ENCODE measurements at regions not wholly inside any gene's neighbourhood (a gene's known extent, or its start where the extent isn't known, plus 50 kb on each side); places are given as distances from the start of the nearest gene placed in this dataset.

DNA sequence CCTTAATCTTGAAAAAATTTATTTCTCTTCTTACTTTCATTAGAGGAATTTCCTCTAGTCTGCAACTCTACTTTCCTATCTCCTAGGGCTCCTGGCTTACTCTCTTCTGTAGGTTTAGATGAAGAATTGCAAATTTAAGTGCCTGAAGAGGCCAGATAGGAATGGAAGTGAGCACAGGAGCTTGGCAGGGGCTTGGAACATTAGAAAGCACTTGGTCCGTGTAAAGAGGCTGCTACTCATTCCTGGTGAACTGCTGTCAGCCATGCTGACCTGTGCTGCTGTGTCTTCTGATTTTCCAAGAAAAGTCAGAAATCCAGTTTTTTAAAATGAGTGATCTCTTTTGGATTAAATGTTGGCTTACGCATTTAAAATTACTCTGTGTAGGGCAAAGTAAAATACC lies 210.9 kb upstream of the CLINT1 start:
- ChIA-PET CTCF (interaction anchor here (1.0 kb wide), 1 partner anchor 1063 kb away, joined by 3 read pairs; no protein-coding TSS in a partner anchor), POLR2A (no interaction called here)
- H3K36me3 ChIP-seq (ENCODE audit: control insufficient read depth, insufficient read depth, low read length), result no peaks in the 10 kb centered on the region
- no peak overlapping the region for H3K4me3 ChIP-seq (ENCODE audit: low read depth, low read length)
- TF ChIP-seq, protein P1, sequence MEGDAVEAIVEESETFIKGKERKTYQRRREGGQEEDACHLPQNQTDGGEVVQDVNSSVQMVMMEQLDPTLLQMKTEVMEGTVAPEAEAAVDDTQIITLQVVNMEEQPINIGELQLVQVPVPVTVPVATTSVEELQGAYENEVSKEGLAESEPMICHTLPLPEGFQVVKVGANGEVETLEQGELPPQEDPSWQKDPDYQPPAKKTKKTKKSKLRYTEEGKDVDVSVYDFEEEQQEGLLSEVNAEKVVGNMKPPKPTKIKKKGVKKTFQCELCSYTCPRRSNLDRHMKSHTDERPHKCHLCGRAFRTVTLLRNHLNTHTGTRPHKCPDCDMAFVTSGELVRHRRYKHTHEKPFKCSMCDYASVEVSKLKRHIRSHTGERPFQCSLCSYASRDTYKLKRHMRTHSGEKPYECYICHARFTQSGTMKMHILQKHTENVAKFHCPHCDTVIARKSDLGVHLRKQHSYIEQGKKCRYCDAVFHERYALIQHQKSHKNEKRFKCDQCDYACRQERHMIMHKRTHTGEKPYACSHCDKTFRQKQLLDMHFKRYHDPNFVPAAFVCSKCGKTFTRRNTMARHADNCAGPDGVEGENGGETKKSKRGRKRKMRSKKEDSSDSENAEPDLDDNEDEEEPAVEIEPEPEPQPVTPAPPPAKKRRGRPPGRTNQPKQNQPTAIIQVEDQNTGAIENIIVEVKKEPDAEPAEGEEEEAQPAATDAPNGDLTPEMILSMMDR (IDR thresholded peaks at IDR 0.05; ENCODE audit: insufficient read depth, low read depth, low read length), result no peak
- H3K27me3 ChIP-seq (ENCODE audit: control insufficient read depth, insufficient read depth, low read length), result no peaks in the 10 kb centered on the region
- no peak for DNase-seq (ENCODE audit: low read depth)

DNA sequence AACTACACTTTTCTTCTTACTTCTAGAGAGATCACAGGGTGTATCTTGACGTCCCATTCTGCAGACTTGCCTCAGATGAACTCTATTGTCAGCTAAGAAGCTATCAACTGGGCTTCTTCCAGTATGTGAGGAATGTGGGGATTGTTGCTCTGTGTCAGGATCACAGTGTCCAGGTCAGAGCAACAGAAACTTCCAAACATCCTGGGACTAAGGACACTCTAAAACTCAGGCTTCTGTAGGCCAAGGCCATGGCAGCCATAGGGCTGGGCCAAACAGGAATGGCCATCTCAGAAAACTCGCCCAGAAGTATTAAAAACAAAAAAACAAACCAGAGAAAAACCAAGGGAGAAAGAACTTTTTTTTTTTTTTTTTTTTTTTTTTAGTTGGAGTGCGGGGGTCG lies 210.0 kb upstream of the CLINT1 start:
- no peak for DNase-seq (ENCODE audit: low read depth)
- ChIA-PET CTCF (interaction anchor here (1.0 kb wide), 1 partner anchor 9 kb away, joined by 3 read pairs; no protein-coding TSS in a partner anchor), POLR2A (no interaction called here)

DNA sequence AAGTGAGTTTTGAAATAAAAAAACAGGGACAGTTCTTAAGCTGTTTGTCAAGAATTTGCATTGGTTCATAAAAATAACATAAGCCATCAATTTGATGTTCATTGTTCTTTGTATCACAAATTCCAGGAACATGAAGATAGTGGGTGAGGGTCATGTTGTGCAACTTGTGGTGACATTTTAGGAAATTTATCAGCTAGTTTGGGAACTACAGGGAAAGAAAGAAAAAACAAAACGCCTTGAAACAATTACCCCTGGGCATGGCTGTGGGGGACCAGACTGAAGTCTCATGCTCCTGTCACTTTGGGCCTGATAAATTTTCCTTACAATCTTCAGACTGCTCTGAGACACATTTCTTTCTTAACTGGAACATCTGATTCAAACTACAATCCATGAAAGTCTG lies 207.1 kb upstream of the CLINT1 start:
- no peak for DNase-seq (ENCODE audit: low read depth)
- no peaks in the 10 kb centered on the region for H3K27me3 ChIP-seq (ENCODE audit: control insufficient read depth, insufficient read depth, low read length)
- no peak overlapping the region for H3K4me3 ChIP-seq (ENCODE audit: low read depth, low read length)
- POLR2A ChIA-PET, result no interaction called here
- CTCF ChIA-PET, result interaction anchor here (0.6 to 5.3 kb wide), 3 partner anchors 9 to 1067 kb away, joined by 3 to 26 read pairs (median 6); no protein-coding TSS in a partner anchor
- TF ChIP-seq, protein P1 (IDR thresholded peaks at IDR 0.05; ENCODE audit: insufficient read depth, low read depth, low read length), result no peak
- H3K36me3 ChIP-seq (ENCODE audit: control insufficient read depth, insufficient read depth, low read length), result no peaks in the 10 kb centered on the region

More for the DNA sequence above, 210.0 kb upstream of the CLINT1 start:
- TF ChIP-seq, protein P1 (IDR thresholded peaks at IDR 0.05; ENCODE audit: insufficient read depth, low read depth, low read length), result no peak
- H3K4me3 ChIP-seq (ENCODE audit: low read depth, low read length), result no peak overlapping the region
- H3K27me3 ChIP-seq (ENCODE audit: control insufficient read depth, insufficient read depth, low read length), result no peaks in the 10 kb centered on the region
- no peaks in the 10 kb centered on the region for H3K36me3 ChIP-seq (ENCODE audit: control insufficient read depth, insufficient read depth, low read length)

DNA sequence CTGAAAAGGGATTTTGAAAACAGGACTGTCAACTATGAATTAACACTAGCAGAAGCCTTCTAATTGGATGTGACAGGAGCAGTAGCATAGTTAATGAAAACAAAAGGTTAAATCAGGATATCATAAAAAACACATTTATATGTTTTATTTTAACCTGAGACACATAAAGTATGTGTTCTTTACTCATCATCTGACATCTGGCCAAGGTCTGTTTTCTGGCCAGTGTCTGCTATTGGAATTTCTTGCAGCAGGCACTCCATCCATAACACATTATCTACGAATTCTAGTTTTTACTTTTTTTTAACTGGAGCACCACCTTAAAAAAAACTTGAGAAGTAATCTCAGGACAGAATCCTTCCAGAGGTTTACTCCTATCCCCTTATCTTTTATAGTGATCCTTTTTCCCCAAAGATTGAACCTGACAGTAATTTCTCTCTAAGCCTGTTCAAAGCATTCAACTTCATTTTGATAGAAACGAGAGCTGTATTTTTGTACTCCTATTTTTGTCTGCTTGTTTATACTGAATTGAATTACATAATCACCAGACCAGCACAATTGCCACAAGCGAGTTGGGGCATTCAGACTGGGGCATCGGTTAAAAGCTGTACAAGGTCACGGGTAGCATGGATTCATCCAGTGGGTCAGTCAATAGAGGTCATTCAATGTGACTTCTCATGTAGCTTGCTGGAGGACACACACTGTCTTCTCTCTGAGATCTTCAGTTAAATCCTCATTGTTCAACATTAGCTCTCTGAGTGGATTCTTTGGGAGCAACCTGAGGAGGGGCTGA lies 205.6 kb upstream of the CLINT1 start:
- ChIA-PET CTCF (interaction anchor here (5.3 kb wide), 1 partner anchor 11 kb away, joined by 26 read pairs; no protein-coding TSS in a partner anchor), POLR2A (no interaction called here)
- Histone ChIP-seq H3K27me3 (ENCODE audit: control insufficient read depth, insufficient read depth, low read length) (no peaks in the 10 kb centered on the region), H3K4me3 (ENCODE audit: low read depth, low read length) (no peak overlapping the region), H3K36me3 (ENCODE audit: control insufficient read depth, insufficient read depth, low read length) (no peaks in the 10 kb centered on the region)
- TF ChIP-seq, protein P1 (IDR thresholded peaks at IDR 0.05; ENCODE audit: insufficient read depth, low read depth, low read length), result no peak
- no peak for DNase-seq (ENCODE audit: low read depth)

DNA sequence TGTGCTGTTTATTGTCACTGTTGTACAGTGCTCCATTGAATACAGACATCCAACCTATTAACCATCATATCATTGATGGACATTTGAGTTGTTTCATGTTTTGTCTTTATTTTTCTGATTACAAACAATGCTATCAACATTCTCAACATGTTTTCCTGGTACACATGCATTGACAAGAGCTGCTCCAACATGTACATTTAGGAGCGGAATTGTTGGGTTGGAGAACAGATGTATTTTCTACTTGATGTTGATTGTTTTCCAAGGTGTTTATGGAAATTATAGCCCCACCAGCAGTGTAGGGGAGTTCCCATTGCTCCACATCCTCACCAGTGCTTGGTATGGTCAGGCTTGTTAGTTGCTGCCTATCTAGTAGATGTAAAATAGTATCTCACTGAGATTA lies 204.1 kb upstream of the CLINT1 start:
- DNase-seq (ENCODE audit: low read depth), result no peak
- POLR2A ChIA-PET, result no interaction called here
- TF ChIP-seq, protein P1 (IDR thresholded peaks at IDR 0.05; ENCODE audit: insufficient read depth, low read depth, low read length), result no peak
- Histone ChIP-seq H3K27me3 (ENCODE audit: control insufficient read depth, insufficient read depth, low read length) (peaks cover 1% of the 10 kb centered on the region), H3K4me3 (ENCODE audit: low read depth, low read length) (no peak overlapping the region), H3K36me3 (ENCODE audit: control insufficient read depth, insufficient read depth, low read length) (no peaks in the 10 kb centered on the region)
- CTCF ChIA-PET, result interaction anchor here (2.0 to 5.3 kb wide), 2 partner anchors 12 to 1044 kb away, joined by 5 to 26 read pairs; no protein-coding TSS in a partner anchor
